WTC11 (cell line): ENCODE measurements at regions not wholly inside any gene's neighbourhood (a gene's known extent, or its start where the extent isn't known, plus 50 kb on each side); places are given as distances from the start of the nearest gene placed in this dataset.

Source experiments
- E2F4 ChIP-seq: sonication (generic); formaldehyde crosslinking; IDR thresholded peaks from 2 replicates; pipeline ENCODE4 v1.8.1; 2022; ENCODE audit warnings: low read depth, mild to moderate bottlenecking, moderate library complexity, missing genetic modification reagents, borderline replicate concordance
- ELF4 ChIP-seq: sonication (generic); formaldehyde crosslinking; IDR thresholded peaks from 2 replicates; pipeline ENCODE4 v1.8.1; 2022; ENCODE audit warnings: low read depth, mild to moderate bottlenecking, moderate library complexity, missing genetic modification reagents
- FOXJ3 ChIP-seq: sonication (generic); formaldehyde crosslinking; IDR thresholded peaks from 2 replicates; pipeline ENCODE4 v1.9.0; 2021; ENCODE audit warnings: missing genetic modification reagents, mild to moderate bottlenecking, borderline replicate concordance
- HMGA2 ChIP-seq: fragments of 250-450 bp; sonication (Bioruptor Pico); IDR thresholded peaks from 2 replicates; pipeline ENCODE4 v1.4.0; 2021; ENCODE audit warnings: mild to moderate bottlenecking, moderate library complexity
- PRDM15 ChIP-seq: sonication (generic); formaldehyde crosslinking; IDR thresholded peaks from 2 replicates; pipeline ENCODE4 v1.8.0; 2022; ENCODE audit warnings: missing genetic modification reagents
- PRRX2 ChIP-seq: fragments of 250-450 bp; sonication (Bioruptor Pico); IDR thresholded peaks from 2 replicates; pipeline ENCODE4 v1.8.0; 2021; ENCODE audit warnings: mild to moderate bottlenecking
- ZNF232 ChIP-seq: sonication (generic); formaldehyde crosslinking; IDR thresholded peaks from 2 replicates; pipeline ENCODE4 v1.8.0; 2022; ENCODE audit warnings: mild to moderate bottlenecking, missing genetic modification reagents
- TF ChIP-seq, protein P1 (sequence below): fragments of 200-600 bp; IDR thresholded peaks from 2 replicates; pipeline ENCODE4 v1.8.0; 2022; ENCODE audit warnings: antibody characterized with exemption
- TF ChIP-seq, protein P2 (sequence below): sonication (generic); formaldehyde crosslinking; IDR thresholded peaks from 2 replicates; pipeline ENCODE4 v1.8.0; 2022; ENCODE audit warnings: mild to moderate bottlenecking, missing genetic modification reagents
- TF ChIP-seq, protein P3 (sequence below): sonication (generic); formaldehyde crosslinking; IDR thresholded peaks from 2 replicates; pipeline ENCODE4 v1.8.1; 2022; ENCODE audit warnings: low read depth, missing genetic modification reagents, borderline replicate concordance
- TF ChIP-seq, protein P4 (sequence below): sonication (generic); formaldehyde crosslinking; IDR thresholded peaks from 2 replicates; pipeline ENCODE4 v1.8.1; 2023; ENCODE audit warnings: mild to moderate bottlenecking, missing genetic modification reagents

- no peak for TF ChIP-seq ZNF232 (CRISPR knock-in tag)
- TF ChIP-seq, protein P1, sequence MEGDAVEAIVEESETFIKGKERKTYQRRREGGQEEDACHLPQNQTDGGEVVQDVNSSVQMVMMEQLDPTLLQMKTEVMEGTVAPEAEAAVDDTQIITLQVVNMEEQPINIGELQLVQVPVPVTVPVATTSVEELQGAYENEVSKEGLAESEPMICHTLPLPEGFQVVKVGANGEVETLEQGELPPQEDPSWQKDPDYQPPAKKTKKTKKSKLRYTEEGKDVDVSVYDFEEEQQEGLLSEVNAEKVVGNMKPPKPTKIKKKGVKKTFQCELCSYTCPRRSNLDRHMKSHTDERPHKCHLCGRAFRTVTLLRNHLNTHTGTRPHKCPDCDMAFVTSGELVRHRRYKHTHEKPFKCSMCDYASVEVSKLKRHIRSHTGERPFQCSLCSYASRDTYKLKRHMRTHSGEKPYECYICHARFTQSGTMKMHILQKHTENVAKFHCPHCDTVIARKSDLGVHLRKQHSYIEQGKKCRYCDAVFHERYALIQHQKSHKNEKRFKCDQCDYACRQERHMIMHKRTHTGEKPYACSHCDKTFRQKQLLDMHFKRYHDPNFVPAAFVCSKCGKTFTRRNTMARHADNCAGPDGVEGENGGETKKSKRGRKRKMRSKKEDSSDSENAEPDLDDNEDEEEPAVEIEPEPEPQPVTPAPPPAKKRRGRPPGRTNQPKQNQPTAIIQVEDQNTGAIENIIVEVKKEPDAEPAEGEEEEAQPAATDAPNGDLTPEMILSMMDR, result no peak
- no peak for TF ChIP-seq HMGA2 (CRISPR knock-in tag)
- TF ChIP-seq, protein P2, sequence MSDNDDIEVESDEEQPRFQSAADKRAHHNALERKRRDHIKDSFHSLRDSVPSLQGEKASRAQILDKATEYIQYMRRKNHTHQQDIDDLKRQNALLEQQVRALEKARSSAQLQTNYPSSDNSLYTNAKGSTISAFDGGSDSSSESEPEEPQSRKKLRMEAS (CRISPR knock-in tag), result no peak
- no peak for TF ChIP-seq ELF4 (CRISPR knock-in tag)
- no peak for TF ChIP-seq FOXJ3 (CRISPR knock-in tag)
- TF ChIP-seq, protein P3, sequence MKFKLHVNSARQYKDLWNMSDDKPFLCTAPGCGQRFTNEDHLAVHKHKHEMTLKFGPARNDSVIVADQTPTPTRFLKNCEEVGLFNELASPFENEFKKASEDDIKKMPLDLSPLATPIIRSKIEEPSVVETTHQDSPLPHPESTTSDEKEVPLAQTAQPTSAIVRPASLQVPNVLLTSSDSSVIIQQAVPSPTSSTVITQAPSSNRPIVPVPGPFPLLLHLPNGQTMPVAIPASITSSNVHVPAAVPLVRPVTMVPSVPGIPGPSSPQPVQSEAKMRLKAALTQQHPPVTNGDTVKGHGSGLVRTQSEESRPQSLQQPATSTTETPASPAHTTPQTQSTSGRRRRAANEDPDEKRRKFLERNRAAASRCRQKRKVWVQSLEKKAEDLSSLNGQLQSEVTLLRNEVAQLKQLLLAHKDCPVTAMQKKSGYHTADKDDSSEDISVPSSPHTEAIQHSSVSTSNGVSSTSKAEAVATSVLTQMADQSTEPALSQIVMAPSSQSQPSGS, result no peak
- TF ChIP-seq E2F4 (CRISPR knock-in tag), result no peak
- no peak for TF ChIP-seq PRDM15 (CRISPR knock-in tag)
- TF ChIP-seq PRRX2 (CRISPR knock-in tag), result no peak
- TF ChIP-seq, protein P4, sequence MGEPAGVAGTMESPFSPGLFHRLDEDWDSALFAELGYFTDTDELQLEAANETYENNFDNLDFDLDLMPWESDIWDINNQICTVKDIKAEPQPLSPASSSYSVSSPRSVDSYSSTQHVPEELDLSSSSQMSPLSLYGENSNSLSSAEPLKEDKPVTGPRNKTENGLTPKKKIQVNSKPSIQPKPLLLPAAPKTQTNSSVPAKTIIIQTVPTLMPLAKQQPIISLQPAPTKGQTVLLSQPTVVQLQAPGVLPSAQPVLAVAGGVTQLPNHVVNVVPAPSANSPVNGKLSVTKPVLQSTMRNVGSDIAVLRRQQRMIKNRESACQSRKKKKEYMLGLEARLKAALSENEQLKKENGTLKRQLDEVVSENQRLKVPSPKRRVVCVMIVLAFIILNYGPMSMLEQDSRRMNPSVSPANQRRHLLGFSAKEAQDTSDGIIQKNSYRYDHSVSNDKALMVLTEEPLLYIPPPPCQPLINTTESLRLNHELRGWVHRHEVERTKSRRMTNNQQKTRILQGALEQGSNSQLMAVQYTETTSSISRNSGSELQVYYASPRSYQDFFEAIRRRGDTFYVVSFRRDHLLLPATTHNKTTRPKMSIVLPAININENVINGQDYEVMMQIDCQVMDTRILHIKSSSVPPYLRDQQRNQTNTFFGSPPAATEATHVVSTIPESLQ (CRISPR knock-in tag), result no peak
Measured at GRCh38 chr12:70994217-70994788, 73.8 kb upstream of the PTPRR start.
